C4-2B (cell line): ENCODE measurements at regions not wholly inside any gene's neighbourhood (a gene's known extent, or its start where the extent isn't known, plus 50 kb on each side); places are given as distances from the start of the nearest gene placed in this dataset.

Experiments used
- H3K27ac ChIP-seq: fragments of 450-650 bp; 2 replicates; pipeline ENCODE4 v1.5.1; 2017
- ZFX ChIP-seq: fragments of 450-650 bp; IDR thresholded peaks from 2 replicates; pipeline ENCODE4 v1.6.1; 2017
- TF ChIP-seq, protein P1 (sequence below): fragments of 450-650 bp; conservative IDR thresholded peaks from 2 replicates; pipeline ENCODE4 v1.5.1; 2017; ENCODE audit warnings: mild to moderate bottlenecking

DNA sequence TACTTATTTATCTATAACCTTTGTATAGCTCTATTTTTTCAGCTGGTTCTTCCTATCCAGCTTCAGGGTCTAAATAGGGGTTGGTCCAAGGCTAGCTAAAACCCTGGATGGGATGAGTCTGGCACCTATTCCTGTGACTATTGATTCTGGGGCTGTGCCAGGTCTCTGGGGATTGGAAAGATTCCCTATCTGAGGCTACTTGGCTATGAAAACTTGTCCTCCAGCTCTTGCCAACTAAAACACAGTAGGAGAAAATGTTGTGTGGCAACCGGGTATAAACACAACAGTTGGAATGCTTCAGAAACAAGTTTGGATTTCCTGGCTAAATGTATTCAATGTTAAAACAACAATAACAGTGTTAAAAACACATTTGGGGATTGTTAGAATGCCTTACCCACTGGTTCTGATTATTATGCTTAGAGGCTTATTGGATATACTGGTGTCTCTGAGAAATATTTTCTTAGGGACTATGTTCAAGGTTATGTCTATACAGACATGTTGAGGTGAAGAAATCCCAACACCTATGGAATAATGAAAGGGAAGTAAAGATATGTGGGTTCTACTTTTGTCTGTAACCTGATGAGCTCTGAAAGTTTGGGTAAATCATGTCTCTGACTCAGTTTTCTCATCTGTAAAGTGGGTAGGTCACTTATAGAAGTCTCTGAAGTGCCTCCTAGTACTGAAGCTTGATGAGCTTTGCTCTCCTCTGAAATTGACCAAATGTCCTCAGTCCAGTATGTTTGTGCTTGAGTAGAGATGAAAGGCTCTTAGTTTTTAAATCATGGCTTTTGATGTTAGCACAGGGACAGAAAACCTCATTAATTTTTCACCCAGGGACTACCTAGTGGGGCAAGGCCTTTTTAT lies 460.7 kb downstream of the MTX2 start:
- H3K27ac ChIP-seq: no peak overlapping the region
- TF ChIP-seq ZFX: no peak
- TF ChIP-seq, protein P1, sequence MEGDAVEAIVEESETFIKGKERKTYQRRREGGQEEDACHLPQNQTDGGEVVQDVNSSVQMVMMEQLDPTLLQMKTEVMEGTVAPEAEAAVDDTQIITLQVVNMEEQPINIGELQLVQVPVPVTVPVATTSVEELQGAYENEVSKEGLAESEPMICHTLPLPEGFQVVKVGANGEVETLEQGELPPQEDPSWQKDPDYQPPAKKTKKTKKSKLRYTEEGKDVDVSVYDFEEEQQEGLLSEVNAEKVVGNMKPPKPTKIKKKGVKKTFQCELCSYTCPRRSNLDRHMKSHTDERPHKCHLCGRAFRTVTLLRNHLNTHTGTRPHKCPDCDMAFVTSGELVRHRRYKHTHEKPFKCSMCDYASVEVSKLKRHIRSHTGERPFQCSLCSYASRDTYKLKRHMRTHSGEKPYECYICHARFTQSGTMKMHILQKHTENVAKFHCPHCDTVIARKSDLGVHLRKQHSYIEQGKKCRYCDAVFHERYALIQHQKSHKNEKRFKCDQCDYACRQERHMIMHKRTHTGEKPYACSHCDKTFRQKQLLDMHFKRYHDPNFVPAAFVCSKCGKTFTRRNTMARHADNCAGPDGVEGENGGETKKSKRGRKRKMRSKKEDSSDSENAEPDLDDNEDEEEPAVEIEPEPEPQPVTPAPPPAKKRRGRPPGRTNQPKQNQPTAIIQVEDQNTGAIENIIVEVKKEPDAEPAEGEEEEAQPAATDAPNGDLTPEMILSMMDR: no peak

GRCh38 chr2:176732780-176733179 lies 463.5 kb downstream of the MTX2 start:
- TF ChIP-seq, protein P1: no peak
- TF ChIP-seq ZFX: no peak
- H3K27ac ChIP-seq: no peak overlapping the region

- TF ChIP-seq, protein P1: no peak
- TF ChIP-seq ZFX: no peak
- no peak overlapping the region for H3K27ac ChIP-seq
These were observed 464.6 kb downstream of the MTX2 start for GRCh38 chr2:176733698-176734430.

- no peak overlapping the region for H3K27ac ChIP-seq
- TF ChIP-seq ZFX: no peak
- TF ChIP-seq, protein P1: no peak
These were observed 465.6 kb downstream of the MTX2 start for GRCh38 chr2:176734868-176735267.

GRCh38 chr2:176742271-176742670 lies 470.3 kb upstream of the HNRNPA3 start:
- TF ChIP-seq, protein P1: no peak
- TF ChIP-seq ZFX: no peak
- H3K27ac ChIP-seq: no peak overlapping the region

- H3K27ac ChIP-seq: no peak overlapping the region
- no peak for TF ChIP-seq ZFX
- TF ChIP-seq, protein P1: no peak
These were observed 468.9 kb upstream of the HNRNPA3 start for GRCh38 chr2:176743671-176744070.

DNA sequence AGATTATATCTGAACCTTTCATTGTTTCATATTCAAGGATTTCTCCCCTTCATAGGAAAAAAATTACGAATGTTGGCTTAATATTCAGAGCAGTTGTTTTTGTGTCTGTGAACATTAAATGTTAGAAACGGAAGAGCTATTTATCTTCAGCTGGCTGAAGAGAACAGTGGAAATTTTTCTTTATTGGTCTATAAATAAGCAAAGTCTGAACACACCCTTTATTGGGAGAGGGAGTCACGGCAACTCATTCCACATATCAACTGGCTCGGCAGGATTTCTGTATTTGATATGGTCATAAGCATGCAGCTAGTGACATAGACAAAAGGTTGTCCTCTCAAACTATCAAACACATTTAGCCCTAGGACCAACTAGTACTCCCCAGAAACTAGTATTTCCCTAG lies 468.4 kb upstream of the HNRNPA3 start:
- H3K27ac ChIP-seq: no peak overlapping the region

More for the DNA sequence above, 468.4 kb upstream of the HNRNPA3 start:
- TF ChIP-seq, protein P1: no peak
- no peak for TF ChIP-seq ZFX
